ENCODE measurements at regions not wholly inside any gene's neighbourhood (a gene's known extent, or its start where the extent isn't known, plus 50 kb on each side); places are given as distances from the start of the nearest gene placed in this dataset.

DNA sequence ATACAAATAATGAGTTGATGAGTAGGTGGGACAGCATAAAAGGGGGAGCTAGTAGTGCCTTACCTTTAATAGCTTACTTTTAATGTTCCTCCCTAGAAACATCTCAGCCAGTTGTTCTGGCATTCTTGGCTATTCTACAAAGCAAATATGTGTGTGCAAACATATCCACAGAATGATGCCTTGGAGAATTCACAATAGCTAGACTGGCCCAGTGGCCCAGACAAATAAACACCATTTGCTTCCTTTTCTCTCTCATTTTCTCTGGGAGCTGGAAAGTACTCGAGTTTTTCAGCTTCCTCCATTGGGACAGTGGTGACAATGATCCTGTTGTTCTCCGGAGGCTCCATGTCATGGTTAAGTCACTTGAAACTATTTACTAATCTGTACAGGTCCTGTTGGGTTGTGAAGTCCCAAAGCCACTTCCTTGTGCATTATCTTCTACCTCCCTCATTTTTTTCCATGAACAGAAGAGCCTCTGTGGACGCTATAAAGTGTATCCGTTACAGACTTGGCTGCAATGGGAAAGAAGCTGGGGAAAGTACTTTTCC, 122.9 kb downstream of the DMAC1 start:
- DNase-seq = no peak
- no peak overlapping the region for H3K4me3 ChIP-seq (ENCODE audit: low read depth, low read length)
- H3K36me3 ChIP-seq = no peaks in the 10 kb centered on the region
- no peaks in the 10 kb centered on the region for H3K9me3 ChIP-seq (ENCODE audit: severe bottlenecking)
- H3K27ac ChIP-seq = no peak overlapping the region
- no peak for TF ChIP-seq CTCF (IDR thresholded peaks at IDR 0.05; ENCODE audit: low read depth, low read length)
- H3K27me3 ChIP-seq (ENCODE audit: insufficient read depth, low read depth, severe bottlenecking) = no peaks in the 10 kb centered on the region

DNA sequence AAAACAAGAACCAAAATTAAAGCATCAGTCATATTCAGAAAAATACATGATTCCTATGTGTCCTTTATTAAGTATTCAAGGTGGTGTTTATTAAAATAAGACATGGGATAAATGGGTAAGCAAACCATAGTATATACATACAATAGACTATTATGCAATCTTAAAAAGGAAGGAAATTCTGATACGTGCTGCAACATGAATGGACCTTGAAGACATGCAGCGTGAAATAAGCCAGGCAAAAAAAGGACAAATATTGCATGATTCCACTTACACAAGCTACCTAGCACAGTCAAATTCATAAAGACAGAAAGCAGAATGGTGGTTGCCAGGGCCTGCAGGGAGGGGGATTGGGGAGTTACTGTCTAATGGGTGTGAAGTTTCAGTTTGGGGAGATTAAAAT, 127.7 kb downstream of the DMAC1 start:
- Histone ChIP-seq H3K4me3 (ENCODE audit: low read depth, low read length) (no peak overlapping the region), H3K36me3 (no peaks in the 10 kb centered on the region), H3K27me3 (ENCODE audit: insufficient read depth, low read depth, severe bottlenecking) (no peaks in the 10 kb centered on the region), H3K9me3 (ENCODE audit: severe bottlenecking) (no peaks in the 10 kb centered on the region), H3K27ac (no peak overlapping the region)
- DNase-seq = no peak
- no peak for TF ChIP-seq CTCF (IDR thresholded peaks at IDR 0.05; ENCODE audit: low read depth, low read length)

- Histone ChIP-seq H3K36me3 (no peaks in the 10 kb centered on the region), H3K27me3 (ENCODE audit: insufficient read depth, low read depth, severe bottlenecking) (no peaks in the 10 kb centered on the region), H3K4me3 (ENCODE audit: low read depth, low read length) (no peak overlapping the region), H3K27ac (no peak overlapping the region), H3K9me3 (ENCODE audit: severe bottlenecking) (no peaks in the 10 kb centered on the region)
- no peak for DNase-seq
- TF ChIP-seq CTCF (IDR thresholded peaks at IDR 0.05; ENCODE audit: low read depth, low read length) = no peak
These were observed 131.0 kb downstream of the DMAC1 start for GRCh38 chr9:7668541-7668940.

DNA sequence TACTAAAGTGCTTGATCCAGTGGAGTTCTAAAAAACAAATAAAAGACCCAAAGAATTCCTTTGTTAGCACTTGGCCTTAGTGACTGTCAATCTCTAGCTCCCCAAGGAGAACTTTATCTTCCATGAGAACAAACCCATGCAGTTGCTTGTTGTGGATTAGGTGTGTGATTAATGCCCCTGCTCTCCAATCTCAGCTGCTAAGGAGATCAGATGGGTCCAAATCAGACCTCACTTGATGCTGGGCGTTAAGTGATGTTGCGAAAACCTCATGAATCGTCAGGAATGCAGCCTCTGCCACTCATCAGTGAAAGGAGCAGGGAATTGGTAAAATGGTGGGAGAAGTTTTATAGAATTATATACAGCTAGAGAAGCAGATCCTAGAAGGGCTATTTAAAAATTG, 133.7 kb downstream of the DMAC1 start:
- Histone ChIP-seq H3K27me3 (ENCODE audit: insufficient read depth, low read depth, severe bottlenecking) (no peaks in the 10 kb centered on the region), H3K27ac (no peak overlapping the region), H3K4me3 (ENCODE audit: low read depth, low read length) (no peak overlapping the region), H3K36me3 (no peaks in the 10 kb centered on the region), H3K9me3 (ENCODE audit: severe bottlenecking) (no peaks in the 10 kb centered on the region)
- no peak for TF ChIP-seq CTCF (IDR thresholded peaks at IDR 0.05; ENCODE audit: low read depth, low read length)
- DNase-seq = peak; percentile 33

DNA sequence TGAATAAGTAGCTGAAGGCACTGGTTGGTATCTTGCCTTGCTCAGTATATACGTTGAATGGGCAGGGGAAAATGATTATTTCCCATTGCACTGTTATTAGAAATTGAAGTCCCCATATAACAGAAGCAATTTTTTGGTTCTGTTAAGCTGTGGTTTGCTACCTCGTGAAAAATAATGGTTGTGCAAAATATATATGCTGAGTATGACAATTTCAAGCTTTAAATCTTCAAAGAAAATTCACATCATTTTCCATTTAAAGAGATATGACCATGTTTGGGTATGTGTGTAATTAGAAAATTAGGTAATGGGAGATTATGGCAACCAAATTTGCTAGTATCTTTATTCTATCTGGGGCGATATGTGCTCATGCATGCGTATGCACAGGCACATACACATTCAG, 139.8 kb downstream of the DMAC1 start:
- Histone ChIP-seq H3K9me3 (ENCODE audit: severe bottlenecking) (no peaks in the 10 kb centered on the region), H3K27me3 (ENCODE audit: insufficient read depth, low read depth, severe bottlenecking) (no peaks in the 10 kb centered on the region), H3K36me3 (no peaks in the 10 kb centered on the region), H3K27ac (no peak overlapping the region), H3K4me3 (ENCODE audit: low read depth, low read length) (no peak overlapping the region)
- DNase-seq = no peak
- TF ChIP-seq CTCF (IDR thresholded peaks at IDR 0.05; ENCODE audit: low read depth, low read length) = no peak

DNA sequence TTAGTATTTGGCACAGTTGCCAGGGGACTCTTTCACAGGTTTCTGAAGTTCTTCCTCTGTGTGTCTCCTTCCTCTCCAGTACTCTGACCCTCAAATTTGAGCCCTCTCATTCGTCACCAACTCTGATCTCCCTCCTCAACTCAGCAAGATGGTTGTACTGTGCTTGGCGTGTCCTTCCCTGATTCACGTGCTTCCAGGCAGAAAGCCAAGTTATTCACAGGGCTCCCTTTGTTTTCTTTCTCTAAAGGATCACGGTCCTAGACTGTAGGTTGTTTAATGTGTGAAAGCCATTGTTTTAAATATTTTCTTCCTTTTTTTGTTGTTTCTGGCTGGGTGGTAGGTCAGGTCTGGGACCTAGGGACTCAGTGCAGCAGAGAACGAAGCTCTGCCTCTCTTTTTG, 142.9 kb downstream of the DMAC1 start:
- Histone ChIP-seq H3K36me3 (no peaks in the 10 kb centered on the region), H3K27me3 (ENCODE audit: insufficient read depth, low read depth, severe bottlenecking) (no peaks in the 10 kb centered on the region), H3K9me3 (ENCODE audit: severe bottlenecking) (no peaks in the 10 kb centered on the region), H3K27ac (no peak overlapping the region), H3K4me3 (ENCODE audit: low read depth, low read length) (no peak overlapping the region)
- no peak for TF ChIP-seq CTCF (IDR thresholded peaks at IDR 0.05; ENCODE audit: low read depth, low read length)
- DNase-seq = no peak

Measured in WERI-Rb-1 (cell line).